SKM-1 (cell line): ENCODE measurements at regions not wholly inside any gene's neighbourhood (a gene's known extent, or its start where the extent isn't known, plus 50 kb on each side); places are given as distances from the start of the nearest gene placed in this dataset.
"Not testable (repeated sequence)": the region's sequence is repeated elsewhere in the genome, so short reads cannot be mapped to it uniquely, and the experiment has no call there.

Experiments used
- DNase-seq: peaks from one replicate; lab custom pipeline; 2025; ENCODE audit not compliant: unreplicated experiment; lab: John Stamatoyannopoulos, UW

DNA sequence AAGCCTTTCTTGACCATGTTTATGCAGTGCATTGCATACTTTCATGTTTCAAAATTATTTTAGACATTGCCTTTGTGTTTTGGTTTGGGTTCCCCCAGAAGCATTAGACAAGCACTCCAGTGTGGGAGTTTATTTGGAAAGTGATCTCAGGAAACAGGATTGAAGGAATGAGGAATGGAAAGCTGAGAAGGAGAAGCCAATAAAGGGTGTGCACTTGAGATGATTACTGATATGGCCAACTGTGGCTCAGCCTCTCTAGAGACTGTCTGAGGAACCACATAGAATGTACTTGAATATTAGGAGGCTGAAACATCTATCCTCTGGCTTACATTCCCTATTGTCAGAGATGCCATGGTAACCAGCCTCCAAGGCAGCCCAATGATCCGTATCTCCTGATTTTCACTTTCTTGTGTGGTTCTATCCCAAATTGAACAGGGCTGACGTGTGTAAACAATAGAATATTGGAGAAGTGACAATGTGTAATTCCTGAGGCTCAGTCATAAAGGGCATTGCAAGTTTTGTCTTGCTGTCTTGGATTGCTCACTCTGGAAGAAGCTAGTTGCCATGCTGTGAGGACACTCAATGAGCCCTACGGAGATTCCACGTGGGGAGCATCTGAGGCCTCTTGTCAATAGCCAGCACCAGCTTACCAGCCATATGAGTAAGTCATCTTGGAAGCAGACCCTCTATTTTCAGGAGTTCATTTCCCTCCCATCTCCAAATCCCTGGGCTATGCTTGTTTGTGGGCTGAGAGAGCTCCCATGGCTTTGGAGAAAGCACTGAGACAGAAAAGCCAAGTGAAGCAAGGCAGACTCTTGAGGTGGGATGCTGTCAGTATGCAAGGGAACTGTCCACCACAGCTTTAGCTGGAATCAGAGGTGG lies 84.7 kb downstream of the SCN11A start:
- no peak for DNase-seq

DNA sequence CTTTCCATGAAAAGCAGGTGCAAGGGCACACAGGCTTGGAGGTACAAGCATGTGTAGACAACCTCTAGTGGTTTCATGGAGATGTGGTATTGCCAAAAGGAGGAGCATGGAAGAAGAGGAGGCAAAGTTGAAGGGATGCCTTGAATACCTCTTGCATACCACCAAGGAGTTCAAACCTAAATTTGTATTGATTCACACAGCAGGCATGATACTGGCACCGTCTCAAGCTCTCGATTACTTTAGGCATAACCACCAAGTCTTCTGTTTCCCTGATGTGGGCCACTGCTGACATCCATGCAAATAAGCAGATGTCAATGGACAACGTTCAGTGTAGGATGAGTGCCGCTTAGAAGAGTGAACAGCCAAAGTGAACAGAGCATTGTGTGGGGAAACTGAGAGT lies 87.1 kb downstream of the SCN11A start:
- no peak for DNase-seq

DNA sequence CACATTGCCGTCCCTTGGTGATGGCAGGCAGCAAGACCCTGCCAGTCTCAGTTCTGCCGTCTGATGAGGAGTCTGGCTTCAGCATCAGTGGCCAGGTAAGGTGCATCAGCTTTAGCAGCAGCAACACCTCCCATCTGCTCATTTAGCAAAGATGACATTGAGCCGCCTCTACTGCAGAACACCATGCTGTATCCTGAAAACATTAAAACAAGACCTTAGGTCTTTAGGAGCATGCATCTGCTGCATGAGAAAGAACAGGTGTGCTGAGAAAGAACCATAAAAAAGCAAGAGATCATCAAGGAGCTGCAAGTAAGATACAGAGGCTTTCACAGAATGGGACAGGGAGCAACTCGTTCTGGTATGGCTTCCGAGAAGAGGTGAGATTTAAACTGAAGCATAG lies 87.5 kb downstream of the SCN11A start:
- no peak for DNase-seq

DNA sequence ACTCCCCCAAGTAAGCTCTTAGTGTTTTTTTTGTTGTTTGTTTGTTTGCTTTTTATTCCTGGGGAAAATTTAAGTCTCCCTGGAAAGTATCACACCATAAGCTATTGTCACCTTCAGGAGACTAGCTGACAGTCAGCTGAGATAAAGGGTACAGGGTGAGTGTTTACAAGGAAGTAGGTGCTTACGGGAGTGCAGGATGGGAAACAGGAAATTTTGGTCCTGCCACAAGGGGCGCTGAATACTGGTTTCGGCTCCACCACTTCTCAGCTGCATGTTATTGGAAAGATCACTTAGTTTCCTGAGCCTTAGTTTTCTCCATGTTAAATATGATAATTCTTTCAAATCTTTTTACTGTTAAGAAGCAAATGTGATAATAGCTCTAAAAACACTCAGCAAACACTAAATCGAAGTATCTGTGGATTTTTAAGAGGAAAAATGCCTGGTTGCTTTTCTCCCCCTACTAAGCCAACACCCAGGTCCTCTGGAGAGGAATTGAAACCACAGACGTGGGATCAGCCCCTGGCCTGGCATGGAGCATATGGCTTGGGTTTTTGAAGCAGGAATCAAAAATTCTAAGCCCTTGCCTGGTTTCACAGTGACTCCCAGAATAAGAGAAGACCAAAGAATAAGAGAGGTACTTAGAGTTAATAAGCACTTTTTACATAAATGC lies 90.7 kb downstream of the SCN11A start:
- DNase-seq = peak; percentile 35

DNA sequence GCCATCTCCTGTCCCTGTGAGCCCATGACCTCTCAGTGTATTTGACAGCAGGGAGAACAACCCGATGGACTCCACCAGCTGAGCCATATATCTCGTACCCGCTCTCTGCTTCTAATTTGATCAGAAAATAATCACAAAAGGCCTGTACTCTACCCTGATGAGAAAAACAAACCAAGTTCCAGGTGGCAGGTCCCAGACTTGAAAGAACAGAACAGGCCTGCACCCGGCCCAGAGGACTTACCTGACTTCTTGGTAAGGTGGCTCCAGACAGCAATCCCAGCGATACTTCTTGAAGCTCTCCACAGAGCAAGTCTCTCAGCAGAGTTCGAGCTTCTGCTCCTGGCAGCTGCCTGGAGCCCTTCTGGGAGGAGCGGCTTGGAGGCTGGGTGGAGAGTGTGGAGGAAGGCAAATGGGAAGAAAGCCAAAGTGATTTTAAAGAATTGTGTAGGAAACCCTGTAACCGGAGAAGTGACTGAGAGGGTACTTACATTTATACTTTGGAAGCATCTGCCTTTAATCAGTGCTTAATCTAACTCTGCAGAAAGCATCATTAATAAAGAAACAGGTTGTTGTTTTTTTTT lies 91.6 kb downstream of the SCN11A start:
- DNase-seq = no peak

DNA sequence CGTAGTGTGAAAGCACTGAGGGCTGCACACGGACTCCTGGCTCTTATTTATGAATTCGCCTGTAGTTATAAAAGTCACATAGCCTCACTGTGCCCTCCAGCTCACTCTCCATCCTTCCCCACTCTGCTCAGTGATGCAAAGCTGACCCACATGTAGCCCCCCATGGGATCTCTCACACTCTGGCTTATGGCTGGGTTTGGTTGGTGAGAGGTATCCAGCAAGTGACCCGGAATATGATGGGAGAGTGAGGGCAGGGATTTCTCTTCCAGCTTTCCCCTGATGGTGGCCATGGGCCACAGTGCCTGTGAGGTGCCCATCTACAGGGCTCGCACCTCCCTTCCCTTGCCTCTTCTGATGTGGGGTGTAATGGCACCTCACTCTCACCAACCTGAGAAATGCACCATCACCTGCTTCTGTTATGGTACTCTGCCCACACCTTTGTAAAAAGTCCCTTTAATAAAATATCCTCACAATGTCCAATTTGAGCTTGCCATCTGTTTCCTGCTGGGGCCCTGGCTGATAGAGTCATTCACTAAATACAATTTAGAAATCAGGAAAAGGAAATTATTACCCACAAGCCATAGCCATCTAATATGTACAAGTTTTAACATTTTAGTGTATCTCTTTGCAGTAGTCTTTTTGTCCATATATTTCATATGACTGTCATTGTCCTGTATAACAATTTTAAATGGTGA lies 93.6 kb downstream of the SCN11A start:
- DNase-seq = no peak

DNA sequence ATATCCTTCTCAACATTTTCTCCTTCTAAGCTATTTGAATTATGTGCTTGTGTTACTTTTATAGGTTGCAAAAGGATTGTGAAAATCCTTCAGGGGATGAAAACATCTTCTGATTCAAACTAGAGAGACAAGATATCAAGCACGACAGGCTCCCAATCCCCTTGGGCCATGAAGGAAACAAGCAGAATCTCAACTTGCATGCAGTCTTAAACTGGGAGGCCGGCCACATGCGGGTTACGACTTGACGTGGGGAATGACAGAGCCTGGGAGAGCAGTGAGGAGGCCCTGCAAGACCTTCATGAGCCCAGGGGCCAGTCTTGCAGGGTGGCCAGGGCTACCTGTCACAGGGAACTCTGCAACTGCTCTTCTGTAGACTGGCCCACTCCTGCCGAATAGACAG lies 94.4 kb downstream of the SCN11A start:
- no peak for DNase-seq

DNA sequence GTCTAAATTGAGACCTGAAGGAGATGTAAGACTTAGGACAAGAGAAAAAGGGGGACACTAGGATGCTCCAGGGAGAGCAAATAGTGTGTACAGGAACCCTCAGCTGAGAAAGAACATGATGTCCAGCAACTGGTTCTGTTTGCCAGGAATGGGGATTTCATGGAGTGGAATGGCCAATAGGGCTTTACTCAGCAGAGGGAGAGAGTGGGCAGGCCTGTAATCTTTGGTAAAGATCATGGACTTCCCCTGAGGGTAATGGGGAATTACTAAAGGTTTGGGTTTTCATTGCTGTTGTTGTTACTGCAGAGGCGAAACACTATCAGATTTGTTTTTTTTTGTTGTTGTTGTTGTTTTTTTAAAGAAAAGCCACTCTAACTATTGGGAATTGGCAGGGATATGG lies 99.0 kb downstream of the SCN11A start:
- no peak for DNase-seq

DNA sequence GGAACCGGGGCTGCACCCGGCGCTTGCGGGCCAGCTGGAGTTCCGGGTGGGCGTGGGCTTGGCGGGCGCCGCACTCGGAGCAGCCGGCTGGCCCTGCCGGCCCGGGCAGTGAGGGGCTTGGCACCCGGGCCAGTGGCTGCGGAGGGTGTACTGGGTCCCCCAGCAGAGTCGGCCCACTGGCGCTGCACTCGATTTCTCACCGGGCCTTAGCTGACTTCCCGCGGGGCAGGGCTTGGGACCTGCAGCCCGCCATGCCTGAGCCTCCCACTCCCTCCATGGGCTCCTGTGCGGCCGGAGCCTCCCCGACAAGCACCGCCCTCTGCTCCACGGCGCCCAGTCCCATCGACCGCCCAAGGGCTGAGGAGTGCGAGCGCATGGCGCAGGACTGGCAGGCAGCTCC lies 100.6 kb downstream of the SCN11A start:
- not testable (repeated sequence) for DNase-seq

DNA sequence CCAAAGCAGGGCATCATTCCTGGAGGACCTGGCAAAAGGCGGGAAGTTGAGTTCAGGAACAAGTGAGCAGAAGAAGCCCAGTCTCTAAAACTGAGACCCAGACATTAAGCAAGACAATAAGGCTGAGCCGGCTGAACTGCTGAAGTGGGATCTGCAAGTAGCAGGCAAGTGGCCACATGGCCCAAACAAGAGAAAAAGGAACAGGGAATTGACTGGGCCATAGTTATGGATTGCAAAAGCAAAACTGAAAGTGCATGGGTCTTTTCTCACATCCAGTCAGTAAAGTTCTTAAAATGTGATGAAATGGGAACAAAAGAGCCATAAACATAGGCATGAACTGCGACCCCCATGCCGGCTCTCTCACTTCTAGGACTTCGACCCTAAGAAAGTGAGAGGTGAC lies 101.2 kb downstream of the SCN11A start:
- peak; percentile 31 for DNase-seq

DNA sequence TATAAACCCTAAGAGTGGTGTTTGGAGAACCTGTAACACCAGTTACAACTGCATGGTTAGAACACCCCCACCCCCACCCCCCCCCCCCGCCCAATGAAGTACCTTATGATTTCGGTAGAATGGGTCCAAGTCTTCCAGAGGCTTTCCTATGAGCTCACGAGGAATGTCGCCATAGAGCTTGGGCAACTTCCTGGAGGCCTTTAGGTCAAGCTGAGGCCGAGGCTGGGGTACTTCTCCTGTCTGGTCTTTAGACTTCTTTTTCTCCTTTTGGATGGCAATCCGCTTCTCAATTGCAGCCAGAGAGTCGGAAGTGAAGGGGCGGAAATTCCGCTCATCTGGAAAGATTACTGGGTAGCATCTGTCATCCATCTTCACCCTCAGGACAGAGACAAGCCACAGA lies 101.8 kb downstream of the SCN11A start:
- DNase-seq = peak; percentile 9

DNA sequence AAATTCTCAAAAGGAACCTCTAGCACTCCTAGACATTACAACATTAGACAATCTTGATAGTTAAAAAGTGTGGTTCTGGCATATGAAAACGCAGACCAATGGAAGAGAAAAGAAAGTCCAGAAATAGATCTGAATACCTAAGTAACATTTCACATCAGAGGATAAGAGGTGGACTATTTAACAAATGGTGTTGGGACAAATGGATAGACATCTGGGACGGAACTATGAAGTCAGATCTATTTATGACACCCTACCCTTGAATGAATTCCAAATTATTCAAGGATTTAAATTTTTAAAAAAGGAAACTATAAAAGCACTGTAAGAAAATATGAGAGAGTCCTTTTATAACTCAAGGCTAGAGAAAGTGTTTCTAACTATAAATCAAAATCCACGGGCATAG lies 111.3 kb downstream of the SCN11A start:
- DNase-seq = no peak

DNA sequence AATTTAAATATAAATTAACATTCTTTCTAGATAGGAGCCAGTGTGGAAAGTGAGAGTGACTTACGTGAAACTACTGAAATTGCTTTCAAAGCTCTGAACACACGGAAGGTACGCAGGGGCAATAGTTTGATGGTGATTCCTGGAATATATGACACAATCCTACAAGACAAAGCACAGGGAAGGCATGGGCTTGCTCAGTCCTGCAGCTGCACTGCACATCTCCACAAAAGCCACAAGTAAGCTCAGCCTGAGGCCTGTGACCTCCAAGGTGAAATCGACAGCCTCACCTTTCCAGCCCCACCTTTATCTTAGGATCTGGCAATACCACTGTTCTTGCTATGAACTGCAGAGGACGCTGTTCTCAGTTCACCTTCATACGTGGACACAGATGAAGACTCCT lies 109.3 kb upstream of the SCN10A start:
- DNase-seq = no peak

DNA sequence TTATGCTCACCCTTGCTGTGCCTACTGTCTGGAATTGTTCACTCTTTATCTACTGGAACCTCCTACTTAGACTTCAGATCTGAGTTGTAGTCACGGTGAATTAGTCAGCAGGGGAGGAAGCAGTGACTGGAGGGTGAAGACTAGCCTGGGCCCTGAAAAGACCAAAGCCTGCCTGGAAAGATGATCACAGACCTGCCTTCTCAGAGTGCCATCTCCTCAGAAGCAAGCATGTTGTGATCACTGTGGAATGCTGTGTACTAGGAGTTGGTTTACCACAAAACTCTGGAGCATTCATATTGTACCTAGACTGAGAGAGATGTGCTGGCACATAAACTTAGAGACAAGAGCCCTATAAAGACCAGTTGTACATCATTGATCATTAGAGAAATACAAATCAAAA lies 100.7 kb upstream of the SCN10A start:
- no peak for DNase-seq

DNA sequence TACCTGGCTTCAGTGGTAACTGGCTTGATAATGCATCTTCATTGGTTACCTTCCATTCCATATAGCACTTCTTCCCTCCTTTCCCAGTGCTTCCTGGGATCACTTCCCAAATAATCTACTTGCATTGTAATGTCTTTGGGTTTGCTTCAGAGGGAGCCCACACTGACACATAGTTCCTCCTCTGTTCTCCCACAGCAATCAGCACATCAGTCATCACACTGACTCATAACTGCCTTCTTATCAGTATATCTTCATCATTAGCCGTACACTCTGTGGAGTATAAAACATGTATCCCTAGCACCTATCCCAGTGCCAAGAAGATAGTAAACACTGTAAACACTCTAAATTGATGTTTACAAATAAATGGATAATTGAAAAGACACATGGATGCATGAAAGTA lies 91.4 kb upstream of the SCN10A start:
- DNase-seq = no peak

DNA sequence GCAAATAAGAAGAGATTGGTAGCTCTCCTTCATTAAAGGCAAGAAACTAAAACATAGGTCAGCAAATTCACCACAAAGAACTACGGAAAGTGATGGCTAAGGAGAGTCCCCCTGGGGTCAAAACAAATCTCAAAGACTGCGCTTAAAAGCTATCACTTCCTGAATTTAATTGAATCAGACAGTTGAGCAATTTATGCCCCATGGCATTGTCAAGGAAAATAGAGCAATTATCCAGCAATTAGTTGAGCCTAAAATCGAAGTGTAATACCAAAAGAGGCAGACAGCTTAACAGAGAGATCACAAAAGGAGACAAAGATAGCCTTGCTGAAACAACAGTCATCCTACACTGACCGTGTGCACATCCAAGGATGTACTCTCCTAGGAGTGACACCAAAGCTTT lies 74.4 kb upstream of the SCN10A start:
- no peak for DNase-seq

DNA sequence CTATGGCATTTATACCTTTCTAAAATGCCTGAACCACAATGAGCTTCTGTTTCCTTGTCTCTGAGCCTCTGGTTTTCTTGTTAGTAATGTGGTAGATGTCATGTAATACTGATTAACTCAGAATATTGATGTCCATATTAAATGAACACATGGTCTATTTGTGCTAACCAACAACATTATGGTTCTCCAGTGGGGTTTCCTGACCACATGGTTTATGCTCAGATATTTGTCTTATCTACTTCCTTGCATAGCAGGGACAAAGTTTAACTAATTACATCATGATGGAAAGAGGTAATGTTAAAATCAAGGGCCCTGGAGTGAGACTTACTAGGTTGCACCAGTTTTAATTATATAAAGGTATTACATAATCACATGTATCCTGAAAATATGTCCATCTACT lies 62.6 kb upstream of the SCN10A start:
- DNase-seq = no peak
